ENCODE measurements at regions not wholly inside any gene's neighbourhood (a gene's known extent, or its start where the extent isn't known, plus 50 kb on each side); places are given as distances from the start of the nearest gene placed in this dataset.

DNA sequence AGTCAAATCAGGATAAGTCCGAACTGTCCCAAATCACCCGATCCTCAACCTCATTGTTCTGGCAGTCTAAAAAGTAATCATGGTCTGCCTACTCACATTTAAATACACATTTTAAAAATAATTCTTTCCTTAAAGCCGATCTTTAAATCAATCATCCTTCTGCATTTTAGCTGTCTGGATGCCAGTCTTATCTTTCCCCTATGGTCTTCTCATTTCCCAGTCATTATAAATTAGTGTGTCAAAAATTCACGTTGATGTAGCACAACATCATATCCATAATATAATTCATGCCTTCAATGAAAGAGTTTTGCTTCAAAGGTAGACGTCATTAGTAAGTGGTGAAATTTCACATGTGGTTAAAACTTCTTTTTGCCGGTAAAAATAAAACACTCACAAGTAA lies 108.1 kb upstream of the FRG1 start:
- 86 to 88% methylated on average over 6 of the region's 6 CpGs for whole genome bisulfite sequencing, 2 donors

DNA sequence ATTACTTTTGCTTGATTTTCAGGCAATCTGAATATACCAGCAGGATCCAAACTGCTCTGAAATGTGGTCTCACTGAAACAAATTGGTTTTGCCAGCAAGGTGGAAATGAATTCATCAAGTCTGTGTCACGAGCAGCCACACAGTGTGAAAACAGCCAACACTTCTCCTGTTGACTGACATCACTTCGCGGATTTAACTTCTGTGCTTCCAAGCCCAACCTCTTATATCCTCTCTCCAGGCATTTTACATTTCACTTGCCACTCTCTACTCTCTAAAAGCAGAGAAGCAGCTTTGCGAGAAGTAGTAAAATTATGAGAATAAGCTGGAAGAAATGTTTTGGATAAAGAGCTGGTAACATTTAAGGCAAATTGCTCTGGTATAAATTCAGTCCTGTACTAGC lies 106.1 kb upstream of the FRG1 start:
- DNase-seq = no peak
- Histone ChIP-seq H3K36me3 (no peaks in the 10 kb centered on the region), H3K27ac (no peak overlapping the region), H3K27me3 (no peaks in the 10 kb centered on the region), H3K4me3 (no peak overlapping the region), H3K9me3 (no peaks in the 10 kb centered on the region), H3K4me1 (no peaks in the 10 kb centered on the region)
- TF ChIP-seq POLR2AphosphoS5 (IDR thresholded peaks at IDR 0.05) (no peak), EP300 (IDR thresholded peaks at IDR 0.05) (no peak), POLR2A (IDR thresholded peaks at IDR 0.05) (no peak)
- TF ChIP-seq, protein P1, sequence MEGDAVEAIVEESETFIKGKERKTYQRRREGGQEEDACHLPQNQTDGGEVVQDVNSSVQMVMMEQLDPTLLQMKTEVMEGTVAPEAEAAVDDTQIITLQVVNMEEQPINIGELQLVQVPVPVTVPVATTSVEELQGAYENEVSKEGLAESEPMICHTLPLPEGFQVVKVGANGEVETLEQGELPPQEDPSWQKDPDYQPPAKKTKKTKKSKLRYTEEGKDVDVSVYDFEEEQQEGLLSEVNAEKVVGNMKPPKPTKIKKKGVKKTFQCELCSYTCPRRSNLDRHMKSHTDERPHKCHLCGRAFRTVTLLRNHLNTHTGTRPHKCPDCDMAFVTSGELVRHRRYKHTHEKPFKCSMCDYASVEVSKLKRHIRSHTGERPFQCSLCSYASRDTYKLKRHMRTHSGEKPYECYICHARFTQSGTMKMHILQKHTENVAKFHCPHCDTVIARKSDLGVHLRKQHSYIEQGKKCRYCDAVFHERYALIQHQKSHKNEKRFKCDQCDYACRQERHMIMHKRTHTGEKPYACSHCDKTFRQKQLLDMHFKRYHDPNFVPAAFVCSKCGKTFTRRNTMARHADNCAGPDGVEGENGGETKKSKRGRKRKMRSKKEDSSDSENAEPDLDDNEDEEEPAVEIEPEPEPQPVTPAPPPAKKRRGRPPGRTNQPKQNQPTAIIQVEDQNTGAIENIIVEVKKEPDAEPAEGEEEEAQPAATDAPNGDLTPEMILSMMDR (IDR thresholded peaks at IDR 0.05) = no peak
- WGBS, 2 donors = 74 to 79% methylated on average over 4 of the region's 4 CpGs
- intact Hi-C loops (cut with DNase I) = no loop called here

More for the DNA sequence above, 108.1 kb upstream of the FRG1 start:
- no peaks in the 10 kb centered on the region for H3K36me3 ChIP-seq
- TF ChIP-seq, protein P1 (IDR thresholded peaks at IDR 0.05) = no peak
- TF ChIP-seq EP300 (IDR thresholded peaks at IDR 0.05) = no peak
- no peak for TF ChIP-seq POLR2A (IDR thresholded peaks at IDR 0.05)
- TF ChIP-seq POLR2AphosphoS5 (IDR thresholded peaks at IDR 0.05) = no peak
- intact Hi-C loops (cut with DNase I) = no loop called here
- no peaks in the 10 kb centered on the region for H3K9me3 ChIP-seq
- no peak overlapping the region for H3K27ac ChIP-seq
- no peaks in the 10 kb centered on the region for H3K4me1 ChIP-seq
- no peaks in the 10 kb centered on the region for H3K27me3 ChIP-seq
- DNase-seq = no peak
- H3K4me3 ChIP-seq = no peak overlapping the region

DNA sequence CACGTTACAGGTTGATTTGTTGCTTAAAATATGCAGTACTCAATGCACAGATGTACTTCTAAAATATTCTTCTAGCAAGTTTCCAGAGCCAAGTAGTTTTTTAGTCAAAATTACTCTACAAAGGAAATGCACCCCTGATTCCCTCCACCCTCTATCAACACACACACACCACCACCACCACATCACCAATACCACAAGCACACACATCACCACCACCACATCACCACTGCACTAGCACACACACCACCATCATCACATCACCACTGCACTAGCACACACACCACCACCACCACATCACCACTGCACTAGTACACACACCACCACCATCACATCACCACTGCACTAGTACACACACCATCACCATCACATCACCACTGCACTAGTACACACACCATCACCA lies 105.2 kb upstream of the FRG1 start:
- intact Hi-C loops (cut with DNase I) = no loop called here
- TF ChIP-seq POLR2AphosphoS5 (IDR thresholded peaks at IDR 0.05) (no peak), POLR2A (IDR thresholded peaks at IDR 0.05) (no peak), EP300 (IDR thresholded peaks at IDR 0.05) (no peak)
- TF ChIP-seq, protein P1 (IDR thresholded peaks at IDR 0.05) = no peak
- no peak for DNase-seq
- H3K27ac ChIP-seq = no peak overlapping the region
- no peaks in the 10 kb centered on the region for H3K4me1 ChIP-seq
- no peaks in the 10 kb centered on the region for H3K36me3 ChIP-seq
- no peak overlapping the region for H3K4me3 ChIP-seq
- no peaks in the 10 kb centered on the region for H3K27me3 ChIP-seq
- no peaks in the 10 kb centered on the region for H3K9me3 ChIP-seq
- WGBS, 2 donors = 56 to 85% methylated on average over 1 of the region's 1 CpG

DNA sequence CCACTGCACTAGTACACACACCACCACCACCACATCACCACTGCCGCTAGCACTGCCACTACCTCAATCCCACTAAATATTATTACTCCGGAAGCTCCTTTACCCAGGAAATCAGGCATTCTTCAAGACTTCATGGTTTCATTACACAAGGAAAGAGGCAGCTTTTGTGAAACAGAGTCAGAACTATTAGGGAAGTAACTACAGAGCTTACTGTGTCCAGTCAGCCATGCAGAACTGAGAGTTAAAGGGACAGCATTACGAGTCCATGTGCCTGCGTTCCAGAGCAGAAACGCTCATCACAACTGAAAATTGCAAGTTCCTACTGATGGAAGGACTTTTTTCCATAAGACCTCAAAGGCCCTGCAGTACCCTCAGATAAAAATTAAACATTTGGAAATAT lies 103.2 kb upstream of the FRG1 start:
- H3K27ac ChIP-seq = no peak overlapping the region

More for the DNA sequence above, 103.2 kb upstream of the FRG1 start:
- no peak for TF ChIP-seq EP300 (IDR thresholded peaks at IDR 0.05)
- TF ChIP-seq POLR2AphosphoS5 (IDR thresholded peaks at IDR 0.05) = no peak
- TF ChIP-seq, protein P1 (IDR thresholded peaks at IDR 0.05) = no peak
- no peak for TF ChIP-seq POLR2A (IDR thresholded peaks at IDR 0.05)
- no peaks in the 10 kb centered on the region for H3K36me3 ChIP-seq
- H3K4me1 ChIP-seq = no peaks in the 10 kb centered on the region
- DNase-seq = no peak
- H3K9me3 ChIP-seq = no peaks in the 10 kb centered on the region
- whole genome bisulfite sequencing, 2 donors = 76% methylated on average over 5 of the region's 5 CpGs
- H3K4me3 ChIP-seq = no peak overlapping the region
- intact Hi-C loops (cut with DNase I) = no loop called here
- H3K27me3 ChIP-seq = no peaks in the 10 kb centered on the region
